ENCODE measurements at regions not wholly inside any gene's neighbourhood (a gene's known extent, or its start where the extent isn't known, plus 50 kb on each side); places are given as distances from the start of the nearest gene placed in this dataset.

DNA sequence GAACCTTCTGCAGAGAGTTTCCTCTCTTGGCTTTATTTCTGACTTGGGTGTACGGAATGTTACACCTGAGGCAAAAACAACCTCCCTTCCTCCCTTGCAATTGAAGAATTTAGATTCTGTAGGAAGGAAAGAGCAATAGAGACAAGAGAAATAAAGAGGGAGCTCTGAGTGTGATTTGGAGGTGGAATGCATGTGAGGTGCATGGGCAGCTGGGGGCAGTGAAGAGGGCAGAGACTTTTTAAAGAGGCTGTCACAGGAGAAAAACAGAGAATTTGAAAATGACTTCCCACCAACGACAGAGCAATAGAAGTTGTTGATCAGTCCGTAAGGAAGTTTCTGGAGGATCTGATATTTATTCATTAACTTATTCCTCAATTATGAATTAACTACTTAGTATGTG lies 172.0 kb upstream of the B3GALT2 start:
- Histone ChIP-seq H3K36me3 (ENCODE audit: control insufficient read depth, insufficient read depth, low read length) (no peaks in the 10 kb centered on the region), H3K4me3 (ENCODE audit: low read length) (no peak overlapping the region), H3K9me3 (ENCODE audit: control insufficient read depth, low read length) (no peaks in the 10 kb centered on the region), H3K27me3 (ENCODE audit: control insufficient read depth, insufficient read depth, low read length, poor library complexity, severe bottlenecking) (no peaks in the 10 kb centered on the region), H3K9ac (ENCODE audit: extremely low read depth, low read length, poor library complexity, severe bottlenecking) (no peak overlapping the region), H3K27ac (ENCODE audit: low read depth, low read length) (no peak overlapping the region), H3K4me1 (ENCODE audit: control insufficient read depth, insufficient read depth, low read length) (no peaks in the 10 kb centered on the region)
- no peak overlapping the region for H3K4me3 Mint-ChIP-seq
- H3K9me3 Mint-ChIP-seq, result no peaks in the 10 kb centered on the region
- 74% methylated on average over 3 of the region's 3 CpGs; no CpG with 5 or more reads in 1 of the 2 experiments for WGBS, 2 experiments (ENCODE audit: insufficient coverage in 1 of 2, insufficient read length in 1 of 2)
- H3K27me3 Mint-ChIP-seq (ENCODE audit: insufficient read depth), result no peaks in the 10 kb centered on the region
- no peaks in the 10 kb centered on the region for H3K4me1 Mint-ChIP-seq
- TF ChIP-seq, protein P1, sequence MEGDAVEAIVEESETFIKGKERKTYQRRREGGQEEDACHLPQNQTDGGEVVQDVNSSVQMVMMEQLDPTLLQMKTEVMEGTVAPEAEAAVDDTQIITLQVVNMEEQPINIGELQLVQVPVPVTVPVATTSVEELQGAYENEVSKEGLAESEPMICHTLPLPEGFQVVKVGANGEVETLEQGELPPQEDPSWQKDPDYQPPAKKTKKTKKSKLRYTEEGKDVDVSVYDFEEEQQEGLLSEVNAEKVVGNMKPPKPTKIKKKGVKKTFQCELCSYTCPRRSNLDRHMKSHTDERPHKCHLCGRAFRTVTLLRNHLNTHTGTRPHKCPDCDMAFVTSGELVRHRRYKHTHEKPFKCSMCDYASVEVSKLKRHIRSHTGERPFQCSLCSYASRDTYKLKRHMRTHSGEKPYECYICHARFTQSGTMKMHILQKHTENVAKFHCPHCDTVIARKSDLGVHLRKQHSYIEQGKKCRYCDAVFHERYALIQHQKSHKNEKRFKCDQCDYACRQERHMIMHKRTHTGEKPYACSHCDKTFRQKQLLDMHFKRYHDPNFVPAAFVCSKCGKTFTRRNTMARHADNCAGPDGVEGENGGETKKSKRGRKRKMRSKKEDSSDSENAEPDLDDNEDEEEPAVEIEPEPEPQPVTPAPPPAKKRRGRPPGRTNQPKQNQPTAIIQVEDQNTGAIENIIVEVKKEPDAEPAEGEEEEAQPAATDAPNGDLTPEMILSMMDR (conservative IDR thresholded peaks at IDR 0.05), result peak; percentile 62
- H3K36me3 Mint-ChIP-seq (ENCODE audit: low read depth), result no peaks in the 10 kb centered on the region
- no peak overlapping the region for H3K27ac Mint-ChIP-seq
- DNase-seq, result peak; percentile 58

DNA sequence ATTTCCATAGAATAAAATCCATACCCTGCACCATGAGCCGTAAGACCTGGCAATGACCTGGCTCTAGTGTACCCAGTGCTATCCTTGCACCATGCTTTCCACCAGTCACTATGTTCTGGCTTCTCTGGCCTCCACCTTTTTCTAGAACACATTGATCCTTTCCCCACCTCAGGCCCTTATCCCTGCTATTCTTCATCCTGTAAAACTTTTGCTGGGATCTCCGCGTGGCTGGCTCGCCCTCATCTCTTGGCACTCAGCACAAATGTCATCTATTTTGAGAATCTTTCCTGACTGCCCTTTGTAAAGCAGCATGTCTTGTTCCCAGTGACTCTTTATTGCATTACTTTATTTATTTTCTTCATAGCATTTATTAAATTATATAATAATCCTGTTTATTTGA lies 169.8 kb upstream of the B3GALT2 start:
- Mint-ChIP-seq H3K4me1 (no peaks in the 10 kb centered on the region), H3K27me3 (ENCODE audit: insufficient read depth) (no peaks in the 10 kb centered on the region), H3K27ac (no peak overlapping the region), H3K36me3 (ENCODE audit: low read depth) (no peaks in the 10 kb centered on the region), H3K9me3 (no peaks in the 10 kb centered on the region), H3K4me3 (no peak overlapping the region)
- no peak overlapping the region for H3K27ac ChIP-seq (ENCODE audit: low read depth, low read length)
- no peaks in the 10 kb centered on the region for H3K4me1 ChIP-seq (ENCODE audit: control insufficient read depth, insufficient read depth, low read length)
- DNase-seq, result no peak
- TF ChIP-seq, protein P1 (conservative IDR thresholded peaks at IDR 0.05), result no peak
- 91 to 100% methylated on average over 4 of the region's 4 CpGs for WGBS, 2 experiments (ENCODE audit: insufficient coverage in 1 of 2, insufficient read length in 1 of 2)
- H3K4me3 ChIP-seq (ENCODE audit: low read length), result no peak overlapping the region
- H3K9ac ChIP-seq (ENCODE audit: extremely low read depth, low read length, poor library complexity, severe bottlenecking), result no peak overlapping the region
- H3K36me3 ChIP-seq (ENCODE audit: control insufficient read depth, insufficient read depth, low read length), result no peaks in the 10 kb centered on the region
- H3K27me3 ChIP-seq (ENCODE audit: control insufficient read depth, insufficient read depth, low read length, poor library complexity, severe bottlenecking), result no peaks in the 10 kb centered on the region
- H3K9me3 ChIP-seq (ENCODE audit: control insufficient read depth, low read length), result no peaks in the 10 kb centered on the region

DNA sequence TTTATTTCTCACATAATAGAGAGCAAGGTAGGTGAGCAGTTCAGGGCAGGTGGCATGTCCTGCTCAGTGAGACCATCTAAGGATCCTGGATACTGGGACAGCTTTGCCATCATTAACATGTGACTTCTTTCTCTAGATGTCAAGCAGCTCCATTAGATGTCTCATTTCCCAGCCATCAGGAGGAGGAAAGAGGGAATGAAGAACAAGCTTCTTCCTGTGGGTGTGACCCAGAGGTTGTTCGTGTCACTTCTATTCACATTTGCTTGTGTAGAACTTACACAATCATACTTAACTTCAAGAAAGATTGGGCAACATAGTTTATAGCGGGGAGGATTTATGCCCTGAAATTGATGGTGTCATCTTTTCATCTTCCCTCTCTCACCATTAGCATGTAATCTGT lies 169.2 kb upstream of the B3GALT2 start:
- TF ChIP-seq, protein P1 (conservative IDR thresholded peaks at IDR 0.05), result no peak
- Histone ChIP-seq H3K4me3 (ENCODE audit: low read length) (no peak overlapping the region), H3K9me3 (ENCODE audit: control insufficient read depth, low read length) (no peaks in the 10 kb centered on the region), H3K27ac (ENCODE audit: low read depth, low read length) (no peak overlapping the region), H3K4me1 (ENCODE audit: control insufficient read depth, insufficient read depth, low read length) (no peaks in the 10 kb centered on the region), H3K27me3 (ENCODE audit: control insufficient read depth, insufficient read depth, low read length, poor library complexity, severe bottlenecking) (no peaks in the 10 kb centered on the region), H3K36me3 (ENCODE audit: control insufficient read depth, insufficient read depth, low read length) (no peaks in the 10 kb centered on the region), H3K9ac (ENCODE audit: extremely low read depth, low read length, poor library complexity, severe bottlenecking) (no peak overlapping the region)
- WGBS, 2 experiments (ENCODE audit: insufficient coverage in 1 of 2, insufficient read length in 1 of 2), result 95% methylated on average over 2 of the region's 2 CpGs; no CpG with 5 or more reads in 1 of the 2 experiments
- Mint-ChIP-seq H3K27me3 (ENCODE audit: insufficient read depth) (no peaks in the 10 kb centered on the region), H3K36me3 (ENCODE audit: low read depth) (no peaks in the 10 kb centered on the region), H3K9me3 (no peaks in the 10 kb centered on the region), H3K4me3 (no peak overlapping the region), H3K27ac (no peak overlapping the region), H3K4me1 (no peaks in the 10 kb centered on the region)
- no peak for DNase-seq
